ENCODE measurements at regions not wholly inside any gene's neighbourhood (a gene's known extent, or its start where the extent isn't known, plus 50 kb on each side); places are given as distances from the start of the nearest gene placed in this dataset.

- Histone ChIP-seq H3K9me3 (no peaks in the 10 kb centered on the region), H3K4me1 (no peaks in the 10 kb centered on the region)
- intact Hi-C loops (cut with DNase I; ENCODE audit: low total_unique reads), result no loop called here
Measured at GRCh38 chr2:5042666-5043440, 649.3 kb upstream of the SOX11 start.

GRCh38 chr2:5051300-5051699, 640.9 kb upstream of the SOX11 start:
- Histone ChIP-seq H3K27ac (no peak overlapping the region), H3K9me3 (no peaks in the 10 kb centered on the region), H3K36me3 (no peaks in the 10 kb centered on the region), H3K4me1 (no peaks in the 10 kb centered on the region), H3K27me3 (no peaks in the 10 kb centered on the region), H3K4me3 (no peak overlapping the region)
- no peak for TF ChIP-seq CTCF (IDR thresholded peaks at IDR 0.05)
- DNase-seq, result no peak
- intact Hi-C loops (cut with DNase I; ENCODE audit: low total_unique reads), result no loop called here

More at GRCh38 chr2:5042666-5043440, 649.3 kb upstream of the SOX11 start:
- H3K4me3 ChIP-seq, result no peak overlapping the region
- TF ChIP-seq CTCF (IDR thresholded peaks at IDR 0.05), result no peak
- DNase-seq, result no peak
- H3K27me3 ChIP-seq, result no peaks in the 10 kb centered on the region
- H3K36me3 ChIP-seq, result no peaks in the 10 kb centered on the region
- no peak overlapping the region for H3K27ac ChIP-seq

DNA sequence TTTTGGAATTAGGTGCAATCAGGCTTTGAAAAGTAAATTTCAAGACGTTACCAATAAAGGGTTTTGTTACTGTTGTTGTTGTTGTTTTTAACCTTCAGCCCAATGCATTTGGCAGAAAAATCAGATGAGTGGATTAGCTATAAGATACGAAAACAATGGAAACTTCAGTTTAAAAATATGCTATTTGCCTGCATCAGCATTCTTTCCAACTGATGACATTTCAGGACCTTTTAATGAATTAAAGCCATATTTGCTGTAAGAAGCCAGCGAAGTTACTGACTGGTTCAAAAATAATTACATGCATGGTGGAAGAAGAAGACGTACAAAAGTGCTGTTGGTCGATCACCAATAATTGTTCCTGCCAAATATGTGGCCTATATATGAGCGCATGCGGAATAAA, 639.3 kb upstream of the SOX11 start:
- no peak for DNase-seq
- no peaks in the 10 kb centered on the region for H3K36me3 ChIP-seq
- intact Hi-C loops (cut with DNase I; ENCODE audit: low total_unique reads), result no loop called here
- H3K4me3 ChIP-seq, result no peak overlapping the region
- H3K27me3 ChIP-seq, result no peaks in the 10 kb centered on the region
- H3K27ac ChIP-seq, result no peak overlapping the region
- no peaks in the 10 kb centered on the region for H3K9me3 ChIP-seq
- H3K4me1 ChIP-seq, result no peaks in the 10 kb centered on the region
- TF ChIP-seq CTCF (IDR thresholded peaks at IDR 0.05), result no peak

DNA sequence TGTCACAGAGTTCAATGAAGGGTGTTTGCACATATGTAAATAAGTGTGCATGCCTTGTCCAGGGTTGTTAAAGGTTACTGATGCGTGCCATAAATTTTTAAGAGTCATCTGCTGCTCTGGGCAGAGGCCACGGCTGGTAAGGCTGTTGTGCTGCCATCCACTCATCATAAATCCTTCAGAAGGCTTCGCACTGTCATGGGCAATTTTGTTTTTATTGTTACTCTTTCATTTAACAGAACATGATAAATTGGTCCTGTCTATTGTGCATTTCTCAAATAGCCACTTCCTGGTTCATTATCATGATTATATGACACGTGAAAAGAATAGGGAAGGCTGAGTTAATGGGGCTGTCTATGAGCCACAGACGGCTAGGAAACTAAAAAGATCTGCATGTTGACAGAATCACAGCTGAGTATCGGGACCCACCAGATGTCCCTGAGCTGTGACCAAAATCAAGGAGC, 634.3 kb upstream of the SOX11 start:
- H3K4me1 ChIP-seq, result no peaks in the 10 kb centered on the region
- no peaks in the 10 kb centered on the region for H3K9me3 ChIP-seq
- no peaks in the 10 kb centered on the region for H3K27me3 ChIP-seq
- no peak for DNase-seq
- no peaks in the 10 kb centered on the region for H3K36me3 ChIP-seq
- no peak for TF ChIP-seq CTCF (IDR thresholded peaks at IDR 0.05)
- no peak overlapping the region for H3K4me3 ChIP-seq
- intact Hi-C loops (cut with DNase I; ENCODE audit: low total_unique reads), result no loop called here
- no peak overlapping the region for H3K27ac ChIP-seq

- H3K4me3 ChIP-seq, result no peak overlapping the region
- DNase-seq, result no peak
- no peaks in the 10 kb centered on the region for H3K36me3 ChIP-seq
- no peak overlapping the region for H3K27ac ChIP-seq
- TF ChIP-seq CTCF (IDR thresholded peaks at IDR 0.05), result no peak
- H3K4me1 ChIP-seq, result no peaks in the 10 kb centered on the region
- no peaks in the 10 kb centered on the region for H3K27me3 ChIP-seq
- no peaks in the 10 kb centered on the region for H3K9me3 ChIP-seq
- intact Hi-C loops (cut with DNase I; ENCODE audit: low total_unique reads), result no loop called here
Measured at GRCh38 chr2:5060956-5061355, 631.2 kb upstream of the SOX11 start.
